HG02610 (cell line): ENCODE measurements at regions not wholly inside any gene's neighbourhood (a gene's known extent, or its start where the extent isn't known, plus 50 kb on each side); places are given as distances from the start of the nearest gene placed in this dataset.
"Not testable (repeated sequence)": the region's sequence is repeated elsewhere in the genome, so short reads cannot be mapped to it uniquely, and the experiment has no call there.

ENCODE experiments used
- ATAC-seq: cut with Tn5 transposase; IDR thresholded peaks from one replicate; pipeline ENCODE4 v1.9.1; 2021; ENCODE audit warnings: mild to moderate bottlenecking, moderate library complexity; ENCODE audit not compliant: unreplicated experiment

DNA sequence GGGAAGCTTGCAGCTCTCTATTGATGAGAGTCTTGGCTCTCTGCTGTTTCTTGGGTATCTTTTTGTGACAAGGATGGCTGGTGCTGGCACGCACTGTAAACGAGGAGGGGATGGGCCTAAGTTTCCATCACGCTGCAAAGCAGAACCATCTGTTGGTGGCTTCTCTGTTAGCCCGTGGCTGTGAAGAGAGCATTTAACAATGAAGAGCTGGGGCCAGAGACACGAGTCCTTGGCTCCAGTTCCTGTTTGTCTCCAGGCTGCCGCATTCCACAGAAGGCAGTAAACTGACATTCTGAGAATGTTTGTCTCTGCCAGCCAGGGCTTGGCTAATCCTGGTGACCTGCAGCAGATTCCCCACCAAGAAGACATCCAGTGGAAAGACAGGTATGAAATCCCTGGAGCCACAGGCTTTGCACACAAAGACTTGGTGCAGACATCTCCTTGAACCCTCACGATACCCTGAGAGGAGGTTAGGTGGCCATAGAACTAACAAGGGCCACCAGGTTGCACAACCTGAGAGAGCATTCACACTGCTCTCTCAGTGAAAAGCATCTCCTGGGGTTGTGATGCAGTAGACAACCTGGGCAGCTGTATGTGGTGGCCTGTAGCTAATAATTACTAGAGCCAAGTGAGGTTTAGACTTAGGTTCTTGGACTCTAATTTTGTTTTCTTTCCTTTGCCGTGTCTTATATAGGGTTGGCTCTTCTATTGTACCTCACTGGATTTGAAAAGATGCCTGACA, 130.9 kb downstream of the ASB7 start:
- ATAC-seq = no peak

GRCh38 chr15:100733843-100734185, 131.4 kb downstream of the ASB7 start:
- ATAC-seq = not testable (repeated sequence)

DNA sequence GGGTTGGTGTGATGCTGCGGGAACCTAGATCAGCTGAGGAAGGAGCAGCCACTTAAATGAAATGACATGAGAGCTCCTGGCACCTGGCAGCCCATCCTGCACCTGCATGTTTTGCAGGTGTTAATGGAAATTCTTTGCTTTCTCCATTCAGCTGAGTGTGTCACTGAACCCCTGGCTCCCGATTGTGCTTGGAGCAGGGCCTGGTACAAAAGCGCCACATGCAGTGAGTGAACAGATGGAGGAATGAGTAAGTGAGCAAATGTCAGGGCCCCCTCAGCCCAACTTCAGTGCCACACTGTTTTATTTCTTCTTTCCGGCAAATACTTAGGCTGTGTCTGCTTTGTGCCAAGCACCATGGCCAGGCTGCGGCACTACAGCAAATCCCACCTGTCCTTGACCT, 132.2 kb downstream of the ASB7 start:
- ATAC-seq = no peak

- no peak for ATAC-seq
Observed at GRCh38 chr15:100735129-100736053, 133.0 kb downstream of the ASB7 start.

DNA sequence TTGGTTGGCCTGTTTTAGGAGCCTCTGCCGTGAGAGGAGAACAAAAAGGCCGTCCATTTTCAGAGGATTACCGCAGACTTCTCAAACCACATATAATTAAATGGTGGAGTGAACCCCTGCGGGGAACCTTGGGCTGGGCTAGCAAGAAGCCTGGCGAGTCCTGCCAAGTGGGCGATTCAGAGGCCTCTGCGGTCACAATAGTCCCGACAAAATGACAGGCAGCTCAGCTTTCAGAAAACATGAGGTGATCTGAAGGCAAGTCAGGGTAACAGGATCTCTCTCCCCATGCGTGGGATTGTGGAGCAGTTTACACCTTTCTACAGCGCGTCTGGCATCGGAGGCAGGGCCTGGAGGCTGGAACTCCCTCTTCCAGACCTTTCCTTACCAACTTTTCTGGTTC, 134.8 kb downstream of the ASB7 start:
- ATAC-seq = no peak

DNA sequence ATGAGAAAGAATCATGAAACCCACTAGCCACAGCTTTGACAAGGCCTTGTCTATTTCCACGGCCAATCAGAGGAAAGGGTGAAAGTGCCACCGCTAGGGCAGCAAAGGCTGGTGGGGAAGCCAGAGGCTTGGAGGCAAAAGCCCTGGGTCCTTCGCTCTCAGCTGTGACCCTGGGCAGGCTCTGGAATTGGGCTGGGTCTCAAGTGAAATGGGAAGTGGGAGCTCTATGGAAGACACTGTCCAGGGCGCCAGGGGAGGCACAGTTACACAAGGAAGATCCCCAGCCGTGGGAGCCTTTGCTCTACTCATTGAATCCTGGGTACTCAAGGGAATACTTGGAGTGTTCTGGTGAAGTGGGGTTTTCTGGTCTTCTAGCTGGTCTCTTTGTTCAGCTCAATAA, 136.2 kb downstream of the ASB7 start:
- no peak for ATAC-seq

GRCh38 chr15:100740138-100740537, 137.7 kb downstream of the ASB7 start:
- ATAC-seq = no peak

DNA sequence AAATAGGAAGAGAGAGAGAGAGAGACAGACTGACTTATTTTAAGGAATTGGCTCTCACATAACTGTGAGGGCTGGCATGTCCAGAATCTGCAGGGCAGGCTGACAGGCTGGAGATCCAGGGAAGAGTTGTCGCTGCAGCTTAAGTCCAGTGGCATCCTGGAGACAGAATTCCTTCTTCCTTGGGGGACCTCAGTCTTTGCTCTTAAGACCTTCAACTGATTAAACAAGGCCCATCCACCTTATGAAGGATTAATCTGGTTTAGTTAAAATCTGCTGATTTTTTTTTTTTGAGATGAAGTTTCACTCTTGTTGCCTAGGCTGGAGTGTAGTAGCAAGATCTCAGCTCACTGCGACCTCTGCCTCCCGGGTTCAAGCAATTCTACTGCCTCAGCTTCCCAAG, 128.0 kb upstream of the ALDH1A3 start:
- no peak for ATAC-seq

GRCh38 chr15:100753503-100753902, 126.1 kb upstream of the ALDH1A3 start:
- no peak for ATAC-seq

- no peak for ATAC-seq
Observed at GRCh38 chr15:100757661-100758060, 122.0 kb upstream of the ALDH1A3 start.

DNA sequence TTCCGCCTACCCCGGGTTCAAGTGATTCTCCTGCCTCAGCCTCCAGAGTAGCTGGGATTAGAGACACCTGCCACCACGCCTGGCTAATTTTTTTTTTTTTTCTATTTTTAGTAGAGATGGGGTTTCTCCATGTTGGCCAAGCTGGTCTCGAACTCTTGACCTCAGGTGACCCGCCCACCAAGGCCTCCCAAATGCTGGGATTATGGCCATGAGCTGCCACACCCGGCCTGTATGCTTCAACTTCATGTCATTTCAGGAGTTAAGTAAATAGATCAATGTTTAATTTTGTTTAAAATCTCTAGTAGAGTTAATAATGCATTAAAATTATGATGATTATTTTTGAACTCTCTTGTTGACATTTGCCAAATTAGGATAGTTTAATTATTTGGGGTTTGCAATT, 121.1 kb upstream of the ALDH1A3 start:
- ATAC-seq = no peak

GRCh38 chr15:100759106-100759505, 120.5 kb upstream of the ALDH1A3 start:
- ATAC-seq = no peak

DNA sequence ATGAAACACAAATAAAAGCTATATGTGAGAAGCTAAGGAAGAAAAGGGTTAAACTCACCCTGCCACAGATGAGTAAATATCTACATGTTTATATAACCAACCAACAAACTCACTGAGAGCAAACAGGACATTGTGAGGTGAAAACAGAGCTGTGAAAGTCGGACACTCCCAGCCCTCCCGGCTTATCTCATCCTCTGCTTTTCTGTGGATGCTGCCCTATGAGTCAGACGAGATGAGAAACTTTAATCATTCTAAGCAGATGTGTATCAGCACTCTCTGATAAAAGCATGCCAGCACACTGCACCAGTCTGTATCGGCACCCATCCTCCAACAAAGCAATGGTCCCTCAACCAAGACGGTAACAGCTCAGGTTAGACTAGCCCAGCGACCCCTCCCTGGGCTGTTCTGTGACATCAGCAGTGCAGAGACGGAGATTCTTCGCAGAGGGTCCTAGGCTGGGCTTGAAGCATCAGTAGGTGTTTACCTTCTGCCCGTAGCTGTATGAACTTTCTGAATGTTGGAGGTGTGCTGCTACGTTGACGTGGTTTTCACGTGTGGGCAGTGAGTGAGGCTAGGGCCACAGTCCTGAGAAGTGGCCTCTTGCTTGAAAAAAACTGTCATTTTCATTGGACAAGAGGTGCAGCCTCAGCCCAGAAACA, 119.8 kb upstream of the ALDH1A3 start:
- ATAC-seq = no peak

GRCh38 chr15:100760357-100760903, 119.2 kb upstream of the ALDH1A3 start:
- ATAC-seq = no peak

GRCh38 chr15:100761290-100761935, 118.2 kb upstream of the ALDH1A3 start:
- no peak for ATAC-seq

GRCh38 chr15:100762289-100762688, 117.3 kb upstream of the ALDH1A3 start:
- ATAC-seq = no peak

GRCh38 chr15:100762913-100763834, 116.5 kb upstream of the ALDH1A3 start:
- ATAC-seq = no peak

DNA sequence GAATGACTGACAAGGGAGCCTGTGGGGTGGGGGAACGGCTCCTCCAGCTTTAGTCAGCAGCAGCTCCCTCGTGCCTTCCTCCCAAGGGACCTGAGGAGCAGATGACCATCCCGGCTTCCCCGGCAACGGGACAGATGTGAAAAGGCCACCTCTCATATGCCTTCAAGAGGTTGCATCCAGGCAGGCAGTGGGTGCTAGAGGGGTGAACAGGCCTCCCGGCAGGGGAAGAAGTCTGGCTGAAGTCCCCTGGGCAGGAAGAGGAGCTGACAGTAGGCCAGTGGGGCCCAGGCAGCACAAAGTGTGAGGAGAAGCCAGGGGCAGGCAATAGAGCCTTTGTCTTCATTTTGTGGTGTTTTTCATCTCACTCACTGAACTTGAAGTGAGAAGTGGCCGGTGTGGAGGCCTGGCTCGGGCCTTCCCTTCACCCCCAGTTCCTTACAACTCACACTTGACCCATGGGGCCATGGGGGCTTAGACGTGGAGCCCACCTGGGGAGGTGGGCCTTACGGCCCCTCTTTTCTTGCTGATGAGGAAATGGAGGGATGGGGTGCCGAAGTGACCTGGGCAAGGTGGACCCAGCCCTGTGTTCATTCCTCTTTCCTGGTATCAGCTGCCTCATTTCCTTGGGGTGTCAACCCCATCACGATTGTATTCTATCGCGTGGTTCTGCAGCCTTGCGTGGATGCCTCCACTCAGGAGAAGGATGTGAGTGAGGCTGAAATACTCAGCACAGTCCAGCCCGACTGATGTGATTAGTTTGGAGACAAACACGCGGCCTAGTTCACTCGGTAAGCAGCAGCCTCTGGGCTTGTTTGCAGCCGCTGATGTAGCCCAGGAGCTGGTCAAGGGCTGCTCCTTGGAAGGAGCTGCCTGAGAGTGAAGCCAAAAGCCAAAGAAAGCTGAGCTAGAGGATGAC, 115.5 kb upstream of the ALDH1A3 start:
- ATAC-seq = no peak
